Astrocyte of the spinal cord (primary cell): ENCODE measurements at regions not wholly inside any gene's neighbourhood (a gene's known extent, or its start where the extent isn't known, plus 50 kb on each side); places are given as distances from the start of the nearest gene placed in this dataset.
A peak's percentile ranks its signal among the peaks of the same experiment; 100 is the strongest.

Source experiments
- DNase-seq: peaks from one replicate; pipeline ENCODE4 v3.0.0; 2011; ENCODE audit warnings: low read depth, low spot score
- H3K4me3 ChIP-seq: 2 replicates; pipeline ENCODE4 v1.5.1; 2011; ENCODE audit warnings: low read depth, mild to moderate bottlenecking, low read length, moderate library complexity
- CTCF ChIP-seq: IDR thresholded peaks from 2 replicates; pipeline ENCODE4 v1.5.1; 2012; ENCODE audit warnings: low read depth, mild to moderate bottlenecking, low read length, inconsistent platforms
- in situ Hi-C: cut with HindIII; loops from 2 replicates; pipeline ENCODE4 v1.10.0; 2017; ENCODE audit warnings: low sequenced_read_pairs

GRCh38 chr4:104881136-104881886 is 265.4 kb upstream of the TET2 start:
- H3K4me3 ChIP-seq = no peak overlapping the region
- DNase-seq = no peak
- TF ChIP-seq CTCF = no peak
- in situ Hi-C loops = no loop called here

- H3K4me3 ChIP-seq = no peak overlapping the region
- in situ Hi-C loops = no loop called here
- no peak for TF ChIP-seq CTCF
- no peak for DNase-seq
These were observed 255.9 kb upstream of the TET2 start for GRCh38 chr4:104890598-104891275.

GRCh38 chr4:104896660-104897645 is 249.7 kb upstream of the TET2 start:
- in situ Hi-C loops = no loop called here
- peak; percentile 82 for DNase-seq
- no peak for TF ChIP-seq CTCF
- H3K4me3 ChIP-seq = no peak overlapping the region

GRCh38 chr4:104899863-104900262 is 246.8 kb upstream of the TET2 start:
- in situ Hi-C loops = no loop called here
- no peak for DNase-seq
- TF ChIP-seq CTCF = no peak
- no peak overlapping the region for H3K4me3 ChIP-seq

- in situ Hi-C loops = no loop called here
- H3K4me3 ChIP-seq = no peak overlapping the region
- peak; percentile 71 for DNase-seq
- TF ChIP-seq CTCF = peak; percentile 7
These were observed 245.2 kb upstream of the TET2 start for GRCh38 chr4:104901438-104901837.

- TF ChIP-seq CTCF = no peak
- no peak overlapping the region for H3K4me3 ChIP-seq
- in situ Hi-C loops = no loop called here
- DNase-seq = no peak
These were observed 244.6 kb upstream of the TET2 start for GRCh38 chr4:104901961-104902605.
